ENCODE measurements at regions not wholly inside any gene's neighbourhood (a gene's known extent, or its start where the extent isn't known, plus 50 kb on each side); places are given as distances from the start of the nearest gene placed in this dataset.

GRCh38 chr1:99516141-99516540 lies 129.8 kb upstream of the PALMD start:
- Mint-ChIP-seq H3K27ac (no peak overlapping the region), H3K27me3 (ENCODE audit: low read depth in 3 of 3) (peaks cover 0 to under 1% (median 0%) of the 10 kb centered on the region in 3 donors), H3K36me3 (no peaks in the 10 kb centered on the region), H3K9me3 (peaks cover 1 to 7% (median 2%) of the 10 kb centered on the region in 7 donors), H3K4me1 (no peaks in the 10 kb centered on the region), H3K4me3 (no peak overlapping the region)
- Histone ChIP-seq H3K27ac (ENCODE audit: low read depth in 1 of 2, low read length in 2 of 2) (no peak overlapping the region), H3K4me1 (ENCODE audit: control insufficient read depth in 1 of 2, insufficient read depth in 2 of 2, low read length in 2 of 2) (no peaks in the 10 kb centered on the region), H3K4me2 (replicated peaks; ENCODE audit: extremely low read depth, low read length, poor library complexity, severe bottlenecking) (no peak overlapping the region), H3K79me2 (ENCODE audit: insufficient read depth, low read length) (no peaks in the 10 kb centered on the region), H3K9me3 (replicated peaks in 1 of 2; ENCODE audit: control insufficient read depth in 1 of 2, insufficient read depth in 1 of 2, low read length in 2 of 2) (no peaks in the 10 kb centered on the region), H3K27me3 (ENCODE audit: control insufficient read depth in 2 of 2, insufficient read depth in 2 of 2, low read length in 2 of 2) (no peaks in the 10 kb centered on the region), H3K4me3 (replicated peaks in 1 of 3; ENCODE audit: low read depth in 2 of 3, low read length in 3 of 3) (no peak overlapping the region), H4K20me1 (ENCODE audit: insufficient read depth, low read length) (no peaks in the 10 kb centered on the region), H2AFZ (ENCODE audit: insufficient read depth, low read depth, low read length, poor library complexity, severe bottlenecking) (no peak overlapping the region), H3K9ac (ENCODE audit: insufficient read depth, low read length, poor library complexity, severe bottlenecking) (no peak overlapping the region), H3K36me3 (replicated peaks in 1 of 2; ENCODE audit: control insufficient read depth in 1 of 2, insufficient read depth in 2 of 2, low read length in 2 of 2) (no peaks in the 10 kb centered on the region)
- TF ChIP-seq, protein P1, sequence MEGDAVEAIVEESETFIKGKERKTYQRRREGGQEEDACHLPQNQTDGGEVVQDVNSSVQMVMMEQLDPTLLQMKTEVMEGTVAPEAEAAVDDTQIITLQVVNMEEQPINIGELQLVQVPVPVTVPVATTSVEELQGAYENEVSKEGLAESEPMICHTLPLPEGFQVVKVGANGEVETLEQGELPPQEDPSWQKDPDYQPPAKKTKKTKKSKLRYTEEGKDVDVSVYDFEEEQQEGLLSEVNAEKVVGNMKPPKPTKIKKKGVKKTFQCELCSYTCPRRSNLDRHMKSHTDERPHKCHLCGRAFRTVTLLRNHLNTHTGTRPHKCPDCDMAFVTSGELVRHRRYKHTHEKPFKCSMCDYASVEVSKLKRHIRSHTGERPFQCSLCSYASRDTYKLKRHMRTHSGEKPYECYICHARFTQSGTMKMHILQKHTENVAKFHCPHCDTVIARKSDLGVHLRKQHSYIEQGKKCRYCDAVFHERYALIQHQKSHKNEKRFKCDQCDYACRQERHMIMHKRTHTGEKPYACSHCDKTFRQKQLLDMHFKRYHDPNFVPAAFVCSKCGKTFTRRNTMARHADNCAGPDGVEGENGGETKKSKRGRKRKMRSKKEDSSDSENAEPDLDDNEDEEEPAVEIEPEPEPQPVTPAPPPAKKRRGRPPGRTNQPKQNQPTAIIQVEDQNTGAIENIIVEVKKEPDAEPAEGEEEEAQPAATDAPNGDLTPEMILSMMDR (IDR thresholded peaks at IDR 0.05) = no peak
- DNase-seq = no peak
- intact Hi-C loops (cut with micrococcal nuclease) = no loop called here
- WGBS (ENCODE audit: insufficient coverage) = no CpG with 5 or more reads among the region's 1 CpG

DNA sequence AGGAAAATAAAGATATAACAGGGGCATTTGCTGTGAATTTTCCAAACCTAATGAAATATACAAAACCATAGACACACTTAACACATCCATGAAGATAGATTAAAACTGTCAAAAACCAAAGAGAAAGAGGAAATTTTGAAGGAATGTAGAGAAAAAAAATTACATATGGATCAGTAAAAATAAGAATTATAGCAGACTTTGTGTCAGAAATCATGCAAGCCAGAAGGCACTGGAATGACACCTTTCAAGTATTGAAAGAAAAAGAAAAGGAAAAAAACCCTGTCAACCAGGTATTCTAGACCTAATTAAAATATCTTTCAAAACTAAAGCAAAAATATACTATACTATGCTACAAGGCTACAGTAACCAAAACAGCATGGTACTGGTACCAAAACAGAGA lies 125.8 kb upstream of the PALMD start:
- Histone ChIP-seq H3K4me1 (ENCODE audit: control insufficient read depth in 1 of 2, insufficient read depth in 2 of 2, low read length in 2 of 2) (no peaks in the 10 kb centered on the region), H4K20me1 (ENCODE audit: insufficient read depth, low read length) (no peaks in the 10 kb centered on the region), H3K36me3 (replicated peaks in 1 of 2; ENCODE audit: control insufficient read depth in 1 of 2, insufficient read depth in 2 of 2, low read length in 2 of 2) (no peaks in the 10 kb centered on the region), H3K9ac (ENCODE audit: insufficient read depth, low read length, poor library complexity, severe bottlenecking) (no peak overlapping the region), H3K27ac (ENCODE audit: low read depth in 1 of 2, low read length in 2 of 2) (no peak overlapping the region), H2AFZ (ENCODE audit: insufficient read depth, low read depth, low read length, poor library complexity, severe bottlenecking) (no peak overlapping the region), H3K79me2 (ENCODE audit: insufficient read depth, low read length) (no peaks in the 10 kb centered on the region), H3K9me3 (replicated peaks in 1 of 2; ENCODE audit: control insufficient read depth in 1 of 2, insufficient read depth in 1 of 2, low read length in 2 of 2) (no peaks in the 10 kb centered on the region), H3K4me2 (replicated peaks; ENCODE audit: extremely low read depth, low read length, poor library complexity, severe bottlenecking) (no peak overlapping the region), H3K4me3 (replicated peaks in 1 of 3; ENCODE audit: low read depth in 2 of 3, low read length in 3 of 3) (no peak overlapping the region), H3K27me3 (ENCODE audit: control insufficient read depth in 2 of 2, insufficient read depth in 2 of 2, low read length in 2 of 2) (no peaks in the 10 kb centered on the region)
- Mint-ChIP-seq H3K4me3 (no peak overlapping the region), H3K36me3 (no peaks in the 10 kb centered on the region), H3K4me1 (no peaks in the 10 kb centered on the region), H3K27ac (no peak overlapping the region), H3K27me3 (ENCODE audit: low read depth in 3 of 3) (no peaks in the 10 kb centered on the region), H3K9me3 (peaks cover 0 to 3% (median 0%) of the 10 kb centered on the region in 7 donors)
- intact Hi-C loops (cut with micrococcal nuclease) = no loop called here
- TF ChIP-seq, protein P1 (IDR thresholded peaks at IDR 0.05) = no peak
- no peak for DNase-seq

Data from CD14-positive monocyte (primary cell).